ENCODE measurements at regions not wholly inside any gene's neighbourhood (a gene's known extent, or its start where the extent isn't known, plus 50 kb on each side); places are given as distances from the start of the nearest gene placed in this dataset.

GRCh38 chr7:25727446-25727845 is 424.6 kb upstream of the NFE2L3 start:
- Histone ChIP-seq H3K4me1 (peaks cover 7 to 46% (median 29%) of the 10 kb centered on the region in 4 donors), H3K4me3 (no peak overlapping the region), H3K9me3 (no peaks in the 10 kb centered on the region), H3K27me3 (no peaks in the 10 kb centered on the region), H3K27ac (replicated peaks in 1 of 4) (no peak overlapping the region), H3K36me3 (no peaks in the 10 kb centered on the region)
- intact Hi-C loops (cut with DNase I): no loop called here
- no peak for DNase-seq (ENCODE audit: extremely low spot score)
- TF ChIP-seq EP300 (IDR thresholded peaks at IDR 0.05) (no peak), POLR2AphosphoS5 (IDR thresholded peaks at IDR 0.05) (no peak), POLR2A (IDR thresholded peaks at IDR 0.05; ENCODE audit: low read depth) (no peak), CTCF (IDR thresholded peaks at IDR 0.05) (no peak)
- 45% methylated on average over 2 of the region's 2 CpGs for WGBS

GRCh38 chr7:25727876-25728275 is 424.1 kb upstream of the NFE2L3 start:
- no peak for TF ChIP-seq POLR2A (IDR thresholded peaks at IDR 0.05; ENCODE audit: low read depth)
- TF ChIP-seq CTCF (IDR thresholded peaks at IDR 0.05): no peak
- no peak for TF ChIP-seq EP300 (IDR thresholded peaks at IDR 0.05)
- no peak for TF ChIP-seq POLR2AphosphoS5 (IDR thresholded peaks at IDR 0.05)
- H3K4me1 ChIP-seq: peaks cover 7 to 46% (median 30%) of the 10 kb centered on the region in 4 donors
- 94% methylated on average over 2 of the region's 2 CpGs for WGBS
- H3K9me3 ChIP-seq: no peaks in the 10 kb centered on the region
- no peak overlapping the region for H3K4me3 ChIP-seq
- intact Hi-C loops (cut with DNase I): no loop called here
- no peaks in the 10 kb centered on the region for H3K27me3 ChIP-seq
- H3K36me3 ChIP-seq: no peaks in the 10 kb centered on the region
- DNase-seq (ENCODE audit: extremely low spot score): no peak
- no peak overlapping the region for H3K27ac ChIP-seq (replicated peaks in 1 of 4)

- TF ChIP-seq POLR2AphosphoS5 (IDR thresholded peaks at IDR 0.05) (peak in 1 of 2 donors; percentile 21), CTCF (IDR thresholded peaks at IDR 0.05) (no peak)
- Histone ChIP-seq H3K4me3 (no peak overlapping the region), H3K27ac (replicated peaks in 1 of 4) (peak overlapping the region; percentile 63 to 82 (median 74)), H3K36me3 (no peaks in the 10 kb centered on the region), H3K9me3 (no peaks in the 10 kb centered on the region), H3K4me1 (peaks cover 0 to 29% (median 22%) of the 10 kb centered on the region in 4 donors), H3K27me3 (no peaks in the 10 kb centered on the region)
- intact Hi-C loops (cut with DNase I): no loop called here
- 23% methylated on average over 8 of the region's 8 CpGs for WGBS
- DNase-seq (ENCODE audit: extremely low spot score): no peak
These were observed 420.7 kb upstream of the NFE2L3 start for GRCh38 chr7:25731068-25731845.

- no peak for DNase-seq (ENCODE audit: extremely low spot score)
- Histone ChIP-seq H3K36me3 (no peaks in the 10 kb centered on the region), H3K4me1 (peaks cover 0 to 24% (median 21%) of the 10 kb centered on the region in 4 donors), H3K27me3 (no peaks in the 10 kb centered on the region), H3K4me3 (no peak overlapping the region), H3K9me3 (no peaks in the 10 kb centered on the region), H3K27ac (replicated peaks in 1 of 4) (peak overlapping the region; percentile 63 to 82 (median 74))
- TF ChIP-seq CTCF (IDR thresholded peaks at IDR 0.05) (no peak), EP300 (IDR thresholded peaks at IDR 0.05) (no peak), POLR2A (IDR thresholded peaks at IDR 0.05; ENCODE audit: low read depth) (no peak), POLR2AphosphoS5 (IDR thresholded peaks at IDR 0.05) (no peak)
- intact Hi-C loops (cut with DNase I): no loop called here
- WGBS: 70% methylated on average over 3 of the region's 3 CpGs
These were observed 420.2 kb upstream of the NFE2L3 start for GRCh38 chr7:25731846-25732245.
